K562 (cell line): ENCODE measurements at regions not wholly inside any gene's neighbourhood (a gene's known extent, or its start where the extent isn't known, plus 50 kb on each side); places are given as distances from the start of the nearest gene placed in this dataset.

Experiments
- ATAC-seq: fragments of 200-7000 bp; cut with Tn5 transposase; 3 replicates; pipeline ENCODE4 v1.9.1; 2020; ENCODE audit warnings: moderate library complexity
- BruUV-seq: library from RNA; stranded (reverse); fragments of 400-500 nt; replicated peaks from 2 replicates; lab custom pipeline; 2021; lab: Mats Ljungman, UMichigan
- CTCF ChIA-PET: fragments of 300-600 bp; formaldehyde crosslinking; extraction: SDS; loops from one replicate; lab custom pipeline; 2021; ENCODE audit warnings: low intra/inter-chr PET ratio; lab: Yijun Ruan, JAX
- POLR2A ChIA-PET: fragments of 300-600, 350-650 bp; sonication (Branson Sonifier 250); formaldehyde crosslinking; extraction: SDS; loops from one replicate; lab custom pipeline; 2021; ENCODE audit warnings: antibody characterized with exemption, inconsistent platforms; lab: Yijun Ruan, JAX
- DNase-seq, 4 experiments: peaks; one replicate each; pipeline versions ENCODE4 v3.0.0 to v3.0.0-alpha.2; 2011 to 2018; ENCODE audit warnings: low spot score in 3 of 4, mixed read lengths in 3 of 4; ENCODE audit errors: extremely low read depth in 1 of 4
- FAIRE-seq: peaks from 2 replicates; lab custom pipeline; 2011; peaks lifted over from hg19 to GRCh38; lab: Jason Lieb, UNC
- H2AFZ ChIP-seq: 2 replicates; pipeline ENCODE4 v1.6.0; 2011; ENCODE audit warnings: low read depth, low read length, control low read depth, inconsistent platforms
- H3K27ac ChIP-seq: fragments of 200-600 bp; 3 replicates; pipeline ENCODE4 v1.8.0; 2011; ENCODE audit warnings: low read depth, mild to moderate bottlenecking, control low read depth, inconsistent platforms, low read length, moderate library complexity, mixed read lengths; ENCODE audit errors: extremely low read depth
- H3K27me3 ChIP-seq, 2 experiments: fragments of 300-600 bp in 1 of 2; 2 replicates in 1 of 2; 3 replicates in 1 of 2; pipeline versions ENCODE4 v1.6.0 to v1.8.0; 2011; ENCODE audit warnings: inconsistent platforms in 2 of 2, low read length in 2 of 2, mild to moderate bottlenecking in 1 of 2, mixed read lengths in 1 of 2, moderate library complexity in 1 of 2; ENCODE audit not compliant: control insufficient read depth in 2 of 2, insufficient read depth in 2 of 2
- H3K36me3 ChIP-seq: fragments of 300-600 bp; 3 replicates; pipeline ENCODE4 v1.8.0; 2011; ENCODE audit warnings: mild to moderate bottlenecking, low read length, inconsistent platforms; ENCODE audit not compliant: control insufficient read depth, insufficient read depth
- H3K4me1 ChIP-seq, 2 experiments: fragments of 200-600 bp in 1 of 2; replicated peaks in 1 of 2; 2 replicates in 1 of 2; 3 replicates in 1 of 2; pipeline versions ENCODE4 v1.5.1 to v1.8.0; 2011; ENCODE audit warnings: inconsistent platforms in 2 of 2, low read length in 2 of 2, mild to moderate bottlenecking in 1 of 2, mixed read lengths in 1 of 2, moderate library complexity in 1 of 2; ENCODE audit not compliant: control insufficient read depth in 2 of 2, insufficient read depth in 2 of 2
- H3K4me2 ChIP-seq: 2 replicates; pipeline ENCODE4 v1.6.1; 2011; ENCODE audit warnings: low read length, control low read depth, inconsistent platforms, mixed read lengths; ENCODE audit not compliant: insufficient read depth
- H3K4me3 ChIP-seq: fragments of 200-600 bp; sonication (generic), shearing (Covaris generic); 2 replicates; pipeline ENCODE4 v1.5.1; 2016; ENCODE audit warnings: control low read depth, inconsistent platforms
- H3K79me2 ChIP-seq: fragments of 200-600 bp; 3 replicates; pipeline ENCODE4 v1.8.0; 2011; ENCODE audit warnings: low read length, inconsistent platforms; ENCODE audit not compliant: control insufficient read depth, insufficient read depth
- H3K9ac ChIP-seq, 2 experiments: 2 replicates each; pipeline versions ENCODE4 v1.6.0 to v1.6.1; 2011; ENCODE audit warnings: low read depth in 2 of 2, low read length in 2 of 2, control low read depth in 1 of 2, inconsistent platforms in 1 of 2, mild to moderate bottlenecking in 1 of 2, mixed read lengths in 1 of 2; ENCODE audit not compliant: insufficient read depth in 1 of 2
- H3K9me1 ChIP-seq: one replicate; pipeline ENCODE4 v1.6.0; 2011; ENCODE audit warnings: inconsistent platforms, mild to moderate bottlenecking, low read length, moderate library complexity; ENCODE audit not compliant: control insufficient read depth, insufficient read depth
- H3K9me3 ChIP-seq: replicated peaks from 2 replicates; pipeline ENCODE4 v1.5.1; 2011; ENCODE audit warnings: low read depth, low read length, inconsistent platforms; ENCODE audit not compliant: control insufficient read depth, insufficient read depth
- H4K20me1 ChIP-seq: replicated peaks from 2 replicates; pipeline ENCODE4 v1.6.1; 2011; ENCODE audit warnings: low read length, inconsistent platforms, mixed read lengths; ENCODE audit not compliant: control insufficient read depth, insufficient read depth
- BRD4 ChIP-seq: fragments of 200-600 bp; sonication (generic); IDR thresholded peaks from 2 replicates; pipeline ENCODE4 v1.6.1; 2017; ENCODE audit warnings: inconsistent platforms
- CHD1 ChIP-seq: fragments of 200-600 bp; sonication (generic); IDR thresholded peaks from one replicate; pipeline ENCODE4 v1.6.1; 2012; ENCODE audit warnings: mild to moderate bottlenecking, moderate library complexity, low read length, inconsistent platforms
- E2F3 ChIP-seq: fragments of 250-450 bp; sonication (Bioruptor Pico); IDR thresholded peaks from 2 replicates; pipeline ENCODE4 v1.4.0; 2020; ENCODE audit warnings: mild to moderate bottlenecking
- MAFK ChIP-seq: IDR thresholded peaks from 2 replicates; pipeline ENCODE4 v1.6.1; 2011; ENCODE audit warnings: low read length, improper control_type of control experiment
- MIER1 ChIP-seq: fragments of 450-650 bp; IDR thresholded peaks from 2 replicates; pipeline ENCODE4 v1.6.1; 2016; ENCODE audit warnings: antibody characterized with exemption, mild to moderate bottlenecking, low read depth
- SETDB1 ChIP-seq: IDR thresholded peaks from one replicate; pipeline ENCODE4 v1.6.1; 2012; ENCODE audit warnings: low read length, control low read depth, inconsistent platforms
- ZNF217 ChIP-seq: sonication (generic); formaldehyde crosslinking; IDR thresholded peaks from 2 replicates; pipeline ENCODE4 v1.8.0; 2022; ENCODE audit warnings: mild to moderate bottlenecking, missing genetic modification reagents
- WGBS: fragments of 100-300 bp; shearing (Covaris generic); methylation state at CpG from one replicate; pipeline ENCODE4 v1.1.6; 2016; ENCODE audit warnings: low coverage, mixed read lengths; ENCODE audit not compliant: insufficient coverage; ENCODE audit errors: missing lambda C conversion rate; 5-methylcytosine and 5-hydroxymethylcytosine counted together
- in situ Hi-C: fragments of 300-500 bp; cut with MboI; formaldehyde crosslinking; loops from 4 replicates; pipeline ENCODE4 v1.15.0; 2018; ENCODE audit warnings: inconsistent platforms, mixed read lengths
- intact Hi-C: fragments of 100-400 bp; cut with micrococcal nuclease; formaldehyde crosslinking; loops from 2 replicates; pipeline ENCODE4 v1.14.2; 2022
- TF ChIP-seq, protein P1 (sequence below): fragments of 150-350 bp; conservative IDR thresholded peaks from 2 replicates; pipeline ENCODE4 v1.6.1; 2014; ENCODE audit warnings: low read length
- TF ChIP-seq, protein P2 (sequence below): fragments of 450-650 bp; IDR thresholded peaks from 2 replicates; pipeline ENCODE4 v1.6.1; 2017; ENCODE audit warnings: antibody characterized with exemption
- TF ChIP-seq, protein P3 (sequence below): IDR thresholded peaks from 3 replicates; pipeline ENCODE4 v1.6.1; 2011; ENCODE audit warnings: borderline replicate concordance, mild to moderate bottlenecking; ENCODE audit not compliant: insufficient read length, insufficient read depth
- TF ChIP-seq, protein P4 (sequence below), 2 experiments: fragments of 450-650 bp in 1 of 2; sonication (generic) in 1 of 2; formaldehyde crosslinking; conservative IDR thresholded peaks; 2 replicates each; pipeline versions ENCODE4 v1.4.0 to v1.8.1; 2020 to 2022; ENCODE audit warnings: mild to moderate bottlenecking in 1 of 2, missing genetic modification reagents in 1 of 2

DNA sequence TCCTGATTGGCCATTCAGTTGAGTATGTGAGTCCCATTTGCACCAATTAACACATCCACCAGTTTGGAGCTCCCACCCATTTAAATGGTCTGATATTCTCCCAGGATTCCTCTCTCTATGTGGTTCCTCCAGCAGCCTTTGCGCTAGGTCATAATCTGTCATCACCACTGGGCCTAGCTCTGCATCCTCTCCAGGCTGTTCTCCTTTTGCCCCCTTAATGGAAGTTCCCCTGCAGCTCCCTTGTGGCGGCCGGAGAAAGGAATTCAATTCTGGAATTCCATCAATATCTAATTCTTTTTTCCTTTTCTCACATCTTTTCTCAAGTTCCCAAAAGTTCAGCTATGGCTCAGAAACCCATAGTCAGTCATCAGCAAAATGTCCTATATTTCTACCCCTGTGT is 2184.4 kb upstream of the AGA start:
- Histone ChIP-seq H4K20me1 (no peaks in the 10 kb centered on the region), H3K9ac (no peak overlapping the region), H3K79me2 (no peaks in the 10 kb centered on the region), H3K36me3 (no peaks in the 10 kb centered on the region), H3K4me2 (no peak overlapping the region), H3K4me3 (no peak overlapping the region), H3K27ac (no peak overlapping the region), H3K9me1 (no peaks in the 10 kb centered on the region), H2AFZ (no peak overlapping the region), H3K27me3 (no peaks in the 10 kb centered on the region), H3K9me3 (no peaks in the 10 kb centered on the region), H3K4me1 (no peaks in the 10 kb centered on the region)
- TF ChIP-seq E2F3 (CRISPR knock-in tag), result no peak
- TF ChIP-seq, protein P1, sequence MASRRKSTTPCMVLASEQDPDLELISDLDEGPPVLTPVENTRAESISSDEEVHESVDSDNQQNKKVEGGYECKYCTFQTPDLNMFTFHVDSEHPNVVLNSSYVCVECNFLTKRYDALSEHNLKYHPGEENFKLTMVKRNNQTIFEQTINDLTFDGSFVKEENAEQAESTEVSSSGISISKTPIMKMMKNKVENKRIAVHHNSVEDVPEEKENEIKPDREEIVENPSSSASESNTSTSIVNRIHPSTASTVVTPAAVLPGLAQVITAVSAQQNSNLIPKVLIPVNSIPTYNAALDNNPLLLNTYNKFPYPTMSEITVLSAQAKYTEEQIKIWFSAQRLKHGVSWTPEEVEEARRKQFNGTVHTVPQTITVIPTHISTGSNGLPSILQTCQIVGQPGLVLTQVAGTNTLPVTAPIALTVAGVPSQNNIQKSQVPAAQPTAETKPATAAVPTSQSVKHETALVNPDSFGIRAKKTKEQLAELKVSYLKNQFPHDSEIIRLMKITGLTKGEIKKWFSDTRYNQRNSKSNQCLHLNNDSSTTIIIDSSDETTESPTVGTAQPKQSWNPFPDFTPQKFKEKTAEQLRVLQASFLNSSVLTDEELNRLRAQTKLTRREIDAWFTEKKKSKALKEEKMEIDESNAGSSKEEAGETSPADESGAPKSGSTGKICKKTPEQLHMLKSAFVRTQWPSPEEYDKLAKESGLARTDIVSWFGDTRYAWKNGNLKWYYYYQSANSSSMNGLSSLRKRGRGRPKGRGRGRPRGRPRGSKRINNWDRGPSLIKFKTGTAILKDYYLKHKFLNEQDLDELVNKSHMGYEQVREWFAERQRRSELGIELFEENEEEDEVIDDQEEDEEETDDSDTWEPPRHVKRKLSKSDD, result no peak
- no peak for TF ChIP-seq ZNF217
- TF ChIP-seq, protein P2, sequence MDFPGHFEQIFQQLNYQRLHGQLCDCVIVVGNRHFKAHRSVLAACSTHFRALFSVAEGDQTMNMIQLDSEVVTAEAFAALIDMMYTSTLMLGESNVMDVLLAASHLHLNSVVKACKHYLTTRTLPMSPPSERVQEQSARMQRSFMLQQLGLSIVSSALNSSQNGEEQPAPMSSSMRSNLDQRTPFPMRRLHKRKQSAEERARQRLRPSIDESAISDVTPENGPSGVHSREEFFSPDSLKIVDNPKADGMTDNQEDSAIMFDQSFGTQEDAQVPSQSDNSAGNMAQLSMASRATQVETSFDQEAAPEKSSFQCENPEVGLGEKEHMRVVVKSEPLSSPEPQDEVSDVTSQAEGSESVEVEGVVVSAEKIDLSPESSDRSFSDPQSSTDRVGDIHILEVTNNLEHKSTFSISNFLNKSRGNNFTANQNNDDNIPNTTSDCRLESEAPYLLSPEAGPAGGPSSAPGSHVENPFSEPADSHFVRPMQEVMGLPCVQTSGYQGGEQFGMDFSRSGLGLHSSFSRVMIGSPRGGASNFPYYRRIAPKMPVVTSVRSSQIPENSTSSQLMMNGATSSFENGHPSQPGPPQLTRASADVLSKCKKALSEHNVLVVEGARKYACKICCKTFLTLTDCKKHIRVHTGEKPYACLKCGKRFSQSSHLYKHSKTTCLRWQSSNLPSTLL, result no peak
- TF ChIP-seq, protein P3, sequence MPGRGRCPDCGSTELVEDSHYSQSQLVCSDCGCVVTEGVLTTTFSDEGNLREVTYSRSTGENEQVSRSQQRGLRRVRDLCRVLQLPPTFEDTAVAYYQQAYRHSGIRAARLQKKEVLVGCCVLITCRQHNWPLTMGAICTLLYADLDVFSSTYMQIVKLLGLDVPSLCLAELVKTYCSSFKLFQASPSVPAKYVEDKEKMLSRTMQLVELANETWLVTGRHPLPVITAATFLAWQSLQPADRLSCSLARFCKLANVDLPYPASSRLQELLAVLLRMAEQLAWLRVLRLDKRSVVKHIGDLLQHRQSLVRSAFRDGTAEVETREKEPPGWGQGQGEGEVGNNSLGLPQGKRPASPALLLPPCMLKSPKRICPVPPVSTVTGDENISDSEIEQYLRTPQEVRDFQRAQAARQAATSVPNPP, result no peak
- no peak for TF ChIP-seq BRD4
- TF ChIP-seq MAFK, result no peak
- TF ChIP-seq CHD1, result no peak
- TF ChIP-seq SETDB1, result no peak
- TF ChIP-seq, protein P4, sequence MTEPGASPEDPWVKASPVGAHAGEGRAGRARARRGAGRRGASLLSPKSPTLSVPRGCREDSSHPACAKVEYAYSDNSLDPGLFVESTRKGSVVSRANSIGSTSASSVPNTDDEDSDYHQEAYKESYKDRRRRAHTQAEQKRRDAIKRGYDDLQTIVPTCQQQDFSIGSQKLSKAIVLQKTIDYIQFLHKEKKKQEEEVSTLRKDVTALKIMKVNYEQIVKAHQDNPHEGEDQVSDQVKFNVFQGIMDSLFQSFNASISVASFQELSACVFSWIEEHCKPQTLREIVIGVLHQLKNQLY (CRISPR knock-in tag; conservative IDR thresholded peaks at IDR 0.05), result no peak
- no peak for TF ChIP-seq MIER1
- in situ Hi-C loops, result no loop called here
- ATAC-seq (no peak), FAIRE-seq (no peak), DNase-seq (no peak)
- intact Hi-C loops, result no loop called here
- WGBS, result 6% methylated on average over 3 of the region's 3 CpGs
- CTCF ChIA-PET, result no interaction called here
- POLR2A ChIA-PET, result no interaction called here
- BruUV-seq, result no TSS peak
